ENCODE measurements at regions not wholly inside any gene's neighbourhood (a gene's known extent, or its start where the extent isn't known, plus 50 kb on each side); places are given as distances from the start of the nearest gene placed in this dataset.
"Not testable (repeated sequence)": the region's sequence is repeated elsewhere in the genome, so short reads cannot be mapped to it uniquely, and the experiment has no call there.

- ATAC-seq (no peak), DNase-seq (no peak)
- Histone ChIP-seq H3K4me3 (no peak overlapping the region), H3K4me1 (no peaks in the 10 kb centered on the region), H3K27me3 (ENCODE audit: low read depth) (no peaks in the 10 kb centered on the region), H3K36me3 (no peaks in the 10 kb centered on the region), H3K27ac (no peak overlapping the region), H3K9me3 (peaks cover 4% of the 10 kb centered on the region)
- TF ChIP-seq CTCF (IDR thresholded peaks at IDR 0.05): no peak
- intact Hi-C loops (cut with DNase I): no loop called here
Measured at GRCh38 chr4:130738233-130738632, 1642.3 kb downstream of the C4orf33 start.

GRCh38 chr4:130747842-130748241 is 1651.9 kb downstream of the C4orf33 start:
- intact Hi-C loops (cut with DNase I): no loop called here
- Histone ChIP-seq H3K27me3 (ENCODE audit: low read depth) (no peaks in the 10 kb centered on the region), H3K4me3 (no peak overlapping the region), H3K9me3 (no peaks in the 10 kb centered on the region), H3K4me1 (no peaks in the 10 kb centered on the region), H3K27ac (no peak overlapping the region), H3K36me3 (no peaks in the 10 kb centered on the region)
- ATAC-seq (no peak), DNase-seq (no peak)
- no peak for TF ChIP-seq CTCF (IDR thresholded peaks at IDR 0.05)

GRCh38 chr4:130753926-130754325 is 1658.0 kb downstream of the C4orf33 start:
- no peak overlapping the region for H3K27ac ChIP-seq
- no peak for TF ChIP-seq CTCF (IDR thresholded peaks at IDR 0.05)

GRCh38 chr4:130760246-130760645 is 1664.3 kb downstream of the C4orf33 start:
- Histone ChIP-seq H3K27me3 (ENCODE audit: low read depth) (no peaks in the 10 kb centered on the region), H3K36me3 (no peaks in the 10 kb centered on the region), H3K4me1 (no peaks in the 10 kb centered on the region), H3K9me3 (no peaks in the 10 kb centered on the region), H3K4me3 (no peak overlapping the region), H3K27ac (no peak overlapping the region)
- intact Hi-C loops (cut with DNase I): no loop called here
- no peak for TF ChIP-seq CTCF (IDR thresholded peaks at IDR 0.05)
- DNase-seq (no peak), ATAC-seq (no peak)

More at GRCh38 chr4:130753926-130754325, 1658.0 kb downstream of the C4orf33 start:
- Histone ChIP-seq H3K4me3 (no peak overlapping the region), H3K4me1 (no peaks in the 10 kb centered on the region), H3K27me3 (ENCODE audit: low read depth) (no peaks in the 10 kb centered on the region), H3K9me3 (no peaks in the 10 kb centered on the region), H3K36me3 (no peaks in the 10 kb centered on the region)
- no peak for DNase-seq
- no peak for ATAC-seq
- intact Hi-C loops (cut with DNase I): no loop called here

- H3K9me3 ChIP-seq; H3K27ac ChIP-seq; DNase-seq; H3K36me3 ChIP-seq; H3K4me1 ChIP-seq; H3K4me3 ChIP-seq; H3K27me3 ChIP-seq (ENCODE audit: low read depth); ATAC-seq; intact Hi-C loops (cut with DNase I): not testable (repeated sequence)
Measured at GRCh38 chr4:130767384-130767783, 1671.4 kb downstream of the C4orf33 start.

GRCh38 chr4:130772966-130773365 is 1677.0 kb downstream of the C4orf33 start:
- H3K9me3 ChIP-seq; intact Hi-C loops (cut with DNase I); H3K27ac ChIP-seq; DNase-seq; H3K4me3 ChIP-seq; H3K27me3 ChIP-seq (ENCODE audit: low read depth); H3K36me3 ChIP-seq; ATAC-seq; H3K4me1 ChIP-seq: not testable (repeated sequence)

- intact Hi-C loops (cut with DNase I): no loop called here
- Histone ChIP-seq H3K36me3 (no peaks in the 10 kb centered on the region), H3K9me3 (peaks cover 7% of the 10 kb centered on the region), H3K4me1 (no peaks in the 10 kb centered on the region), H3K27me3 (ENCODE audit: low read depth) (no peaks in the 10 kb centered on the region), H3K27ac (no peak overlapping the region), H3K4me3 (no peak overlapping the region)
- peak; percentile 4 for TF ChIP-seq CTCF (IDR thresholded peaks at IDR 0.05)
- ATAC-seq (no peak), DNase-seq (no peak)
Measured at GRCh38 chr4:130808492-130808891, 1712.5 kb downstream of the C4orf33 start.

All from lower lobe of right lung (tissue), 2 donors.